CD8-positive, alpha-beta memory T cell (primary cell): ENCODE measurements at regions not wholly inside any gene's neighbourhood (a gene's known extent, or its start where the extent isn't known, plus 50 kb on each side); places are given as distances from the start of the nearest gene placed in this dataset.
A peak's percentile ranks its signal among the peaks of the same experiment; 100 is the strongest.

Source experiments
- CTCF ChIA-PET: fragments of 350-600 bp; sonication (Branson Sonifier 250); formaldehyde crosslinking; loops from one replicate; lab custom pipeline; 2021; ENCODE audit warnings: antibody characterized with exemption; lab: Charles Lee
- POLR2A ChIA-PET: fragments of 350-600 bp; sonication (Branson Sonifier 250); formaldehyde crosslinking; loops from one replicate; lab custom pipeline; 2021; ENCODE audit warnings: antibody characterized with exemption; lab: Charles Lee
- DNase-seq, 5 donors: peaks; one replicate each; pipeline versions ENCODE4 v3.0.0 to v3.0.0-alpha.2; 2020 to 2022; ENCODE audit warnings: mixed read lengths in 1 of 5
- H3K27ac ChIP-seq: one replicate; pipeline ENCODE4 v1.7.0; 2013; ENCODE audit warnings: low read depth, mild to moderate bottlenecking, low read length, moderate library complexity
- H3K27me3 ChIP-seq: 2 replicates; pipeline ENCODE4 v1.7.0; 2013; ENCODE audit warnings: low read length, mild to moderate bottlenecking; ENCODE audit not compliant: insufficient read depth, poor library complexity, severe bottlenecking
- H3K36me3 ChIP-seq: 2 replicates; pipeline ENCODE4 v1.7.0; 2013; ENCODE audit warnings: mild to moderate bottlenecking, low read length, moderate library complexity; ENCODE audit not compliant: insufficient read depth
- H3K4me1 ChIP-seq: 2 replicates; pipeline ENCODE4 v1.7.0; 2013; ENCODE audit warnings: mild to moderate bottlenecking, low read length, moderate library complexity; ENCODE audit not compliant: insufficient read depth
- H3K4me3 ChIP-seq: 2 replicates; pipeline ENCODE4 v1.7.0; 2013; ENCODE audit warnings: mild to moderate bottlenecking, low read length
- H3K9me3 ChIP-seq: 2 replicates; pipeline ENCODE4 v1.7.0; 2013; ENCODE audit warnings: mild to moderate bottlenecking, low read length
- H3K27ac Mint-ChIP-seq, 8 donors: one replicate each; pipeline ENCODE4 v1.8.0; 2020 to 2021; ENCODE audit warnings: mixed read lengths in 8 of 8, mild to moderate bottlenecking in 6 of 8, inconsistent platforms in 3 of 8, moderate library complexity in 3 of 8
- H3K27me3 Mint-ChIP-seq, 2 donors: one replicate each; pipeline ENCODE4 v1.8.0; 2020 to 2021; ENCODE audit warnings: mixed read lengths in 2 of 2, mild to moderate bottlenecking in 1 of 2, moderate library complexity in 1 of 2
- H3K36me3 Mint-ChIP-seq, 3 donors: one replicate each; pipeline ENCODE4 v1.8.0; 2020 to 2021; ENCODE audit warnings: mixed read lengths in 3 of 3, inconsistent platforms in 1 of 3, mild to moderate bottlenecking in 1 of 3
- H3K4me1 Mint-ChIP-seq, 3 donors: one replicate each; pipeline ENCODE4 v1.8.0; 2020 to 2021; ENCODE audit warnings: mixed read lengths in 3 of 3, inconsistent platforms in 1 of 3, mild to moderate bottlenecking in 1 of 3
- H3K4me3 Mint-ChIP-seq, 7 donors: one replicate each; pipeline ENCODE4 v1.8.0; 2020 to 2021; ENCODE audit warnings: mixed read lengths in 7 of 7, mild to moderate bottlenecking in 6 of 7, moderate library complexity in 4 of 7, inconsistent platforms in 2 of 7
- H3K9me3 Mint-ChIP-seq, 5 donors: one replicate each; pipeline ENCODE4 v1.8.0; 2020 to 2022; ENCODE audit warnings: mixed read lengths in 5 of 5, mild to moderate bottlenecking in 3 of 5, moderate library complexity in 2 of 5, inconsistent platforms in 1 of 5

- ChIA-PET CTCF (interaction anchor here (0.7 kb wide), 1 partner anchor 10 kb away, joined by 3 read pairs; no protein-coding TSS in a partner anchor), POLR2A (no interaction called here)
- H3K9me3 ChIP-seq = no peaks in the 10 kb centered on the region
- H3K27ac Mint-ChIP-seq = no peak overlapping the region
- H3K4me1 ChIP-seq = no peaks in the 10 kb centered on the region
- no peak for DNase-seq
- no peak overlapping the region for H3K27ac ChIP-seq
- H3K4me1 Mint-ChIP-seq = no peaks in the 10 kb centered on the region
- peaks cover 4 to 15% (median 11%) of the 10 kb centered on the region in 5 donors for H3K9me3 Mint-ChIP-seq
- no peaks in the 10 kb centered on the region for H3K27me3 ChIP-seq
- no peak overlapping the region for H3K4me3 ChIP-seq
- H3K36me3 ChIP-seq = no peaks in the 10 kb centered on the region
- no peaks in the 10 kb centered on the region for H3K27me3 Mint-ChIP-seq
- no peaks in the 10 kb centered on the region for H3K36me3 Mint-ChIP-seq
- no peak overlapping the region for H3K4me3 Mint-ChIP-seq
Measured at GRCh38 chr3:176399193-176399592, 798.1 kb downstream of the TBL1XR1 start.

- Histone ChIP-seq H3K4me1 (no peaks in the 10 kb centered on the region), H3K4me3 (no peak overlapping the region), H3K27ac (no peak overlapping the region), H3K9me3 (no peaks in the 10 kb centered on the region), H3K27me3 (no peaks in the 10 kb centered on the region), H3K36me3 (no peaks in the 10 kb centered on the region)
- H3K4me3 Mint-ChIP-seq = no peak overlapping the region
- H3K27me3 Mint-ChIP-seq = no peaks in the 10 kb centered on the region
- ChIA-PET CTCF (no interaction called here), POLR2A (no interaction called here)
- H3K4me1 Mint-ChIP-seq = no peaks in the 10 kb centered on the region
- peaks cover 2 to 16% (median 12%) of the 10 kb centered on the region in 5 donors for H3K9me3 Mint-ChIP-seq
- no peak for DNase-seq
- no peak overlapping the region for H3K27ac Mint-ChIP-seq
- H3K36me3 Mint-ChIP-seq = no peaks in the 10 kb centered on the region
Measured at GRCh38 chr3:176395240-176395639, 802.0 kb downstream of the TBL1XR1 start.

- ChIA-PET POLR2A (no interaction called here), CTCF (no interaction called here)
- no peaks in the 10 kb centered on the region for H3K36me3 ChIP-seq
- H3K9me3 ChIP-seq = no peaks in the 10 kb centered on the region
- no peaks in the 10 kb centered on the region for H3K36me3 Mint-ChIP-seq
- H3K4me3 ChIP-seq = no peak overlapping the region
- no peak overlapping the region for H3K27ac ChIP-seq
- H3K9me3 Mint-ChIP-seq = peaks cover 0 to 5% (median 0%) of the 10 kb centered on the region in 5 donors
- H3K27me3 ChIP-seq = no peaks in the 10 kb centered on the region
- no peak overlapping the region for H3K4me3 Mint-ChIP-seq
- H3K4me1 ChIP-seq = no peaks in the 10 kb centered on the region
- no peak for DNase-seq
- H3K27me3 Mint-ChIP-seq = no peaks in the 10 kb centered on the region
- H3K4me1 Mint-ChIP-seq = no peaks in the 10 kb centered on the region
- H3K27ac Mint-ChIP-seq = no peak overlapping the region
Measured at GRCh38 chr3:176378789-176379188, 818.5 kb downstream of the TBL1XR1 start.

GRCh38 chr3:176376531-176376930, 820.8 kb downstream of the TBL1XR1 start:
- no peak overlapping the region for H3K27ac Mint-ChIP-seq
- ChIA-PET POLR2A (no interaction called here), CTCF (no interaction called here)
- Histone ChIP-seq H3K9me3 (no peaks in the 10 kb centered on the region), H3K4me1 (no peaks in the 10 kb centered on the region), H3K4me3 (no peak overlapping the region), H3K27me3 (no peaks in the 10 kb centered on the region), H3K36me3 (no peaks in the 10 kb centered on the region), H3K27ac (no peak overlapping the region)
- no peaks in the 10 kb centered on the region for H3K27me3 Mint-ChIP-seq
- DNase-seq = no peak
- H3K4me3 Mint-ChIP-seq = no peak overlapping the region
- H3K4me1 Mint-ChIP-seq = no peaks in the 10 kb centered on the region
- H3K36me3 Mint-ChIP-seq = no peaks in the 10 kb centered on the region
- H3K9me3 Mint-ChIP-seq = peaks cover 0 to 5% (median 2%) of the 10 kb centered on the region in 5 donors

- Histone ChIP-seq H3K4me1 (no peaks in the 10 kb centered on the region), H3K9me3 (no peaks in the 10 kb centered on the region), H3K36me3 (no peaks in the 10 kb centered on the region), H3K27me3 (no peaks in the 10 kb centered on the region), H3K27ac (no peak overlapping the region), H3K4me3 (no peak overlapping the region)
- CTCF ChIA-PET = no interaction called here
- Mint-ChIP-seq H3K9me3 (peaks cover 0 to 5% (median 4%) of the 10 kb centered on the region in 5 donors), H3K4me3 (no peak overlapping the region), H3K36me3 (no peaks in the 10 kb centered on the region), H3K4me1 (no peaks in the 10 kb centered on the region), H3K27me3 (no peaks in the 10 kb centered on the region), H3K27ac (peak overlapping the region in 1 of 8 donors; percentile 32)
- DNase-seq = no peak
- POLR2A ChIA-PET = no interaction called here
Measured at GRCh38 chr3:176375519-176375918, 821.8 kb downstream of the TBL1XR1 start.

- Histone ChIP-seq H3K36me3 (no peaks in the 10 kb centered on the region), H3K27me3 (no peaks in the 10 kb centered on the region), H3K27ac (no peak overlapping the region), H3K4me1 (no peaks in the 10 kb centered on the region), H3K9me3 (no peaks in the 10 kb centered on the region), H3K4me3 (no peak overlapping the region)
- Mint-ChIP-seq H3K36me3 (no peaks in the 10 kb centered on the region), H3K27me3 (no peaks in the 10 kb centered on the region), H3K4me3 (no peak overlapping the region), H3K27ac (no peak overlapping the region), H3K9me3 (peaks cover 0 to 13% (median 2%) of the 10 kb centered on the region in 5 donors), H3K4me1 (no peaks in the 10 kb centered on the region)
- DNase-seq = no peak
- POLR2A ChIA-PET = no interaction called here
- CTCF ChIA-PET = no interaction called here
Measured at GRCh38 chr3:176362191-176362731, 835.0 kb downstream of the TBL1XR1 start.

GRCh38 chr3:176359211-176359610, 838.1 kb downstream of the TBL1XR1 start:
- Histone ChIP-seq H3K36me3 (no peaks in the 10 kb centered on the region), H3K27ac (no peak overlapping the region), H3K9me3 (no peaks in the 10 kb centered on the region), H3K27me3 (no peaks in the 10 kb centered on the region), H3K4me1 (no peaks in the 10 kb centered on the region), H3K4me3 (no peak overlapping the region)
- no peaks in the 10 kb centered on the region for H3K36me3 Mint-ChIP-seq
- DNase-seq = no peak
- H3K27me3 Mint-ChIP-seq = no peaks in the 10 kb centered on the region
- no peak overlapping the region for H3K27ac Mint-ChIP-seq
- peaks cover 0 to 13% (median 2%) of the 10 kb centered on the region in 5 donors for H3K9me3 Mint-ChIP-seq
- ChIA-PET POLR2A (no interaction called here), CTCF (no interaction called here)
- no peaks in the 10 kb centered on the region for H3K4me1 Mint-ChIP-seq
- H3K4me3 Mint-ChIP-seq = no peak overlapping the region

- CTCF ChIA-PET = no interaction called here
- no peaks in the 10 kb centered on the region for H3K4me1 Mint-ChIP-seq
- H3K9me3 ChIP-seq = no peaks in the 10 kb centered on the region
- POLR2A ChIA-PET = no interaction called here
- no peaks in the 10 kb centered on the region for H3K36me3 ChIP-seq
- H3K4me3 Mint-ChIP-seq = no peak overlapping the region
- H3K36me3 Mint-ChIP-seq = no peaks in the 10 kb centered on the region
- no peaks in the 10 kb centered on the region for H3K27me3 Mint-ChIP-seq
- no peak for DNase-seq
- peaks cover 0 to 13% (median 4%) of the 10 kb centered on the region in 5 donors for H3K9me3 Mint-ChIP-seq
- H3K27ac Mint-ChIP-seq = no peak overlapping the region
- H3K4me3 ChIP-seq = no peak overlapping the region
- H3K4me1 ChIP-seq = no peaks in the 10 kb centered on the region
- H3K27me3 ChIP-seq = no peaks in the 10 kb centered on the region
- no peak overlapping the region for H3K27ac ChIP-seq
Measured at GRCh38 chr3:176357891-176358290, 839.4 kb downstream of the TBL1XR1 start.
